GF-D8 (cell line): ENCODE measurements at regions not wholly inside any gene's neighbourhood (a gene's known extent, or its start where the extent isn't known, plus 50 kb on each side); places are given as distances from the start of the nearest gene placed in this dataset.
"Not testable (repeated sequence)": the region's sequence is repeated elsewhere in the genome, so short reads cannot be mapped to it uniquely, and the experiment has no call there.

ENCODE experiments used
- DNase-seq: peaks from one replicate; lab custom pipeline; 2025; lab: John Stamatoyannopoulos, UW

DNA sequence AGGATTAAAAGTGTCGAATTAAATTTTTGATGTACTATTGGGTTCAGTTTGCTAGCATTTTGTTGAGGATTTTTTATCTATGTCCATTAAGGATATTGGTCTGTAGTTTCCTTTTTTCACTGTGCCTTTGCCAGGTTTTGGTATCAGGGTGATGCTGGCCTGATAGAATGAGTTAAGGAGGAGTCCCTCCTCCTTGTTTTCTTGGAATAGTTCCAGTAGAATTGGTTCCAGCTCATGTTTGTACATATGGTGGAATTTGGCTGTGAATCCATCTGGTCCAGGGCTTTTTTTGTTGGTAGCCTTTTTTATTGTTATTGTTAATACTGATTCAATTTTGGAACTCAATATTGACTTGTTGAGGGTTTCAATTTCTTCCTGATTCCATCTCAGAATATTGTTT, 141.8 kb downstream of the SIM1 start:
- no peak for DNase-seq

GRCh38 chr6:100320686-100321085, 144.0 kb downstream of the SIM1 start:
- no peak for DNase-seq

GRCh38 chr6:100317031-100317430, 147.7 kb downstream of the SIM1 start:
- no peak for DNase-seq

GRCh38 chr6:100314186-100314585, 150.5 kb downstream of the SIM1 start:
- DNase-seq, result no peak

- DNase-seq, result no peak
These were observed 152.9 kb downstream of the SIM1 start for GRCh38 chr6:100311707-100312251.

DNA sequence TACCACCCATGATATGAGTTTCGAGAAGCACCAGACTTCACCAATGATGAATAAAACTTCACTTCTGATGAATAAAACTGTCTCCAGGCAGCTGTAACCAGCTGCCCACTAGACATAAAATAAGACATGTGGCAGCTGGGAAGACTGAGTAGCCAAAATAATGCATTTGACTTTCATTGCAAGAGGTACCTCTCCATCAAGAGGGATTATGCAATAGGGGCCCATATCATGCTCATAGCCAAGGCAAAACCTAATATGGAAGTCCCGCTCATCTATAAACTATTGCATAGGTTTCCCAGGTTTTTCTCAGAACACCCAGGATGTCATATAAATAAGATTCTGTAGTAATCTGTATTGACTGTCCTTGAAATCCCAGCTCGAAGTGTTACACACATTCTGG, 155.5 kb downstream of the SIM1 start:
- no peak for DNase-seq

DNA sequence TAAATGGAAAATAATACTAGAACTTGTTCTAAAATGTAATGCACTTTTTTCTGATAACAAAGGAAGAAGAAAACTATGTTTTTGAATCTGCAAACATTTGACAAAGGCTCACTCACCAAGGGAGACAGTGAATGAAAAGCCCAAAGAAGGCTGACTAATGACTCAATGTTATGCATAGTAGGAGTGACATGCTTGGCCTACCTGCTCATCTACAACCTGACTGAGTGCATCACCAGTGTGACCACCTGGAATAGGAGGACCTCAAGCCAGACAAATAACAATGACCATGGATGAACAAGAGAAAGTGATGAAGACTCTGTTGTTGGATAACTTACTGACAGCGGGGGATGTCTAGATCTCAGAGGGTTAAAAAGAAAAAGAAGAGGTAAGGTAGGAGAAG, 157.2 kb downstream of the SIM1 start:
- DNase-seq, result no peak

GRCh38 chr6:100305209-100305869, 159.4 kb downstream of the SIM1 start:
- no peak for DNase-seq

GRCh38 chr6:100304575-100304974, 160.1 kb downstream of the SIM1 start:
- no peak for DNase-seq

GRCh38 chr6:100301731-100302130, 163.0 kb downstream of the SIM1 start:
- DNase-seq, result no peak

GRCh38 chr6:100300221-100300736, 164.4 kb downstream of the SIM1 start:
- DNase-seq, result no peak

GRCh38 chr6:100296810-100297544, 167.7 kb downstream of the SIM1 start:
- DNase-seq, result no peak

DNA sequence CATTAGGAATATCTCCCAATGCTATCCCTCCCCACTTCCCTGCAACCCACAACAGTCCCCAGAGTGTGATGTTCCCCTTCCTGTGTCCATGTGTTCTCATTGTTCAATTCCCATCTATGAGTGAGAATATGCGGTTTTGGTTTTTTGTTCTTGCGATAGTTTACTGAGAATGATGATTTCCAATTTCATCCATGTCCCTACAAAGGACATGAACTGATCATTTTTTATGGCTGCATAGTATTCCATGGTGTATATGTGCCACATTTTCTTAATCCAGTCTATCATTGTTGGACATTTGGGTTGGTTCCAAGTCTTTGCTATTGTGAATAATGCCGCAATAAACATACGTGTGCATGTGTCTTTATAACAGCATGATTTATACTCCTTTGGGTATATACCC, 169.5 kb downstream of the SIM1 start:
- not testable (repeated sequence) for DNase-seq

DNA sequence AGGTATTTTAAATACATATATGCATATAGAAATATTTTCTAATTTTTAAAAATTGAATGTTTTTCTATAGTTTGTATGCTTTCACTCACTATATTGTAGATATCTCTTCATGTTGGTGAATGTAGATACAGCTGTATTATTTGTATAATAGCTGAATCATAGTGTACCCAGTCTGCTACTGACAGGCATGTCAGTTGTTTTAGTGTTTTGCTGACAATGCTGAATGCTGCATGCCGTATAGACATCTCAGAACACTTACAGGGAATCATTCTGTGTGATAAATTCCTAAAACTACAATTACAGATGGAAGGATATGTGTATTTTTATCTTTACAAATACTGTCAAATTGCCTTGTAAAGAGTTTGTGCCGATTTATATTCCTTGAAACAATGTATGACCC, 175.4 kb downstream of the SIM1 start:
- DNase-seq, result no peak

- DNase-seq, result no peak
These were observed 176.4 kb downstream of the SIM1 start for GRCh38 chr6:100288311-100288710.

DNA sequence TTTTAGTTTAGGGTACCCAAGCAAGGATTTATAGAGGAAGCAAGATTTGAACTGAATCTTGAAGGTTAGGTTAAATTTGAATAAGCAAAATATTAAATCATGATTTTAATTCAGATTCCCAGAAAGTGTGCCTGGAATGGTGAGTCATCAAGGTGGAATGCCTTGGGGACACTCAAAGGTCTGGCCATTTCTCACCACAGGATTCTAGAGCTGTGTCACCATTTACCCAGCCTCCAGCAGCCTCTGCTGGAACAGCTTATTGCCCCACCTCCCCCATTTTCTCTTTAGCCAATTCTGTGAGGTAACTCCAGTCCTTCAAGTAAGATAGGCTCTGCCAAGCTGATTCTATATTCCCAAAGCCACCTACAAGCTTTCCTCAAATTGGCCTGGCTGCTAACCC, 181.4 kb downstream of the SIM1 start:
- DNase-seq, result no peak

DNA sequence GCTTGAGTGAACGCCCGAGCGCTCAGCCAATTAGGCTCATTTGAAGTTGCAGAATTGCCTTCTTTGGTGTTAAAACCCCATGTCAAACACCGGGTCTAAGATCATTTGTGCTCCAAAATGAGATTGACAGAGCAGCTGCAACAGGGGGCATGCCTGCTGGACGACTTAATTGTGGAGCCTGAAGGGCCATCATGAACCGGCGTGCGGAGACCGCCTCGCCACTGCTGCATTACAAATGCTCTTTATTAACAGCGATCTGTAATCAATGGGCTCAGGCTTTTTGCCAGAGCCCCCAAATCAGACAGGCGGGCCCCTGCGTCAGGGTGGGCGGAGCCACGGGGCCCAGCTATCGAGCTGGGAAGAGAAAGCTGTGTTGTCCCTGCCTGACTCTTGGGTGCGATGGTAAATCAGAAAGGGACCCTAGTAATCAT, 183.2 kb downstream of the SIM1 start:
- no peak for DNase-seq

GRCh38 chr6:100276311-100277057, 188.2 kb downstream of the SIM1 start:
- DNase-seq, result no peak

GRCh38 chr6:100274147-100274546, 190.6 kb downstream of the SIM1 start:
- DNase-seq, result no peak

- no peak for DNase-seq
These were observed 193.1 kb downstream of the SIM1 start for GRCh38 chr6:100271625-100272024.

- no peak for DNase-seq
These were observed 193.5 kb downstream of the SIM1 start for GRCh38 chr6:100271202-100271601.

- no peak for DNase-seq
These were observed 195.5 kb downstream of the SIM1 start for GRCh38 chr6:100269189-100269588.

GRCh38 chr6:100268326-100268725, 196.4 kb downstream of the SIM1 start:
- no peak for DNase-seq
